HG02943 (cell line): ENCODE measurements at regions not wholly inside any gene's neighbourhood (a gene's known extent, or its start where the extent isn't known, plus 50 kb on each side); places are given as distances from the start of the nearest gene placed in this dataset.
"Not testable (repeated sequence)": the region's sequence is repeated elsewhere in the genome, so short reads cannot be mapped to it uniquely, and the experiment has no call there.

Source experiments
- ATAC-seq: cut with Tn5 transposase; IDR thresholded peaks from one replicate; pipeline ENCODE4 v1.9.1; 2021; ENCODE audit warnings: mild to moderate bottlenecking, low read depth, moderate library complexity; ENCODE audit not compliant: unreplicated experiment

GRCh38 chr5:40453689-40454088 is 226.0 kb upstream of the PTGER4 start:
- ATAC-seq: no peak

GRCh38 chr5:40452874-40453624 is 226.7 kb upstream of the PTGER4 start:
- no peak for ATAC-seq

- no peak for ATAC-seq
Measured at GRCh38 chr5:40447438-40447837, 232.3 kb upstream of the PTGER4 start.

- ATAC-seq: no peak
Measured at GRCh38 chr5:40446910-40447309, 232.8 kb upstream of the PTGER4 start.

GRCh38 chr5:40442346-40442745 is 237.4 kb upstream of the PTGER4 start:
- ATAC-seq: peak; percentile 81

- peak; percentile 41 for ATAC-seq
Measured at GRCh38 chr5:40441733-40442132, 238.0 kb upstream of the PTGER4 start.

GRCh38 chr5:40440746-40441145 is 239.0 kb upstream of the PTGER4 start:
- ATAC-seq: no peak

GRCh38 chr5:40439103-40439502 is 240.6 kb upstream of the PTGER4 start:
- ATAC-seq: not testable (repeated sequence)

- ATAC-seq: not testable (repeated sequence)
Measured at GRCh38 chr5:40438646-40439045, 241.1 kb upstream of the PTGER4 start.

- ATAC-seq: peak; percentile 44
Measured at GRCh38 chr5:40437452-40437861, 242.3 kb upstream of the PTGER4 start.

GRCh38 chr5:40436535-40437237 is 243.0 kb upstream of the PTGER4 start:
- peak; percentile 63 for ATAC-seq

GRCh38 chr5:40435706-40436105 is 244.0 kb upstream of the PTGER4 start:
- not testable (repeated sequence) for ATAC-seq

- ATAC-seq: no peak
Measured at GRCh38 chr5:40432836-40433235, 246.9 kb upstream of the PTGER4 start.

- ATAC-seq: no peak
Measured at GRCh38 chr5:40431734-40432133, 248.0 kb upstream of the PTGER4 start.

GRCh38 chr5:40430101-40430710 is 249.5 kb upstream of the PTGER4 start:
- no peak for ATAC-seq

GRCh38 chr5:40429258-40430100 is 250.2 kb upstream of the PTGER4 start:
- ATAC-seq: no peak

GRCh38 chr5:40428815-40429214 is 250.9 kb upstream of the PTGER4 start:
- ATAC-seq: no peak

GRCh38 chr5:40428126-40428525 is 251.6 kb upstream of the PTGER4 start:
- ATAC-seq: no peak

- not testable (repeated sequence) for ATAC-seq
Measured at GRCh38 chr5:40417046-40417810, 262.5 kb upstream of the PTGER4 start.

GRCh38 chr5:40416588-40416987 is 263.1 kb upstream of the PTGER4 start:
- ATAC-seq: no peak
